Panc1 (cell line): ENCODE measurements at regions not wholly inside any gene's neighbourhood (a gene's known extent, or its start where the extent isn't known, plus 50 kb on each side); places are given as distances from the start of the nearest gene placed in this dataset.

Experiments
- POLR2AphosphoS5 ChIP-seq: IDR thresholded peaks from 2 replicates; pipeline ENCODE4 v1.6.1; 2012; ENCODE audit warnings: mild to moderate bottlenecking, low read depth, low read length, moderate library complexity
- SIN3A ChIP-seq: IDR thresholded peaks from 2 replicates; pipeline ENCODE4 v1.6.1; 2012; ENCODE audit warnings: low read depth, mild to moderate bottlenecking, low read length, moderate library complexity, borderline replicate concordance; ENCODE audit not compliant: insufficient read depth

GRCh38 chr6:163945808-163946207 lies 531.3 kb downstream of the QKI start:
- TF ChIP-seq SIN3A (no peak), POLR2AphosphoS5 (no peak)
